ENCODE measurements at regions not wholly inside any gene's neighbourhood (a gene's known extent, or its start where the extent isn't known, plus 50 kb on each side); places are given as distances from the start of the nearest gene placed in this dataset.
A peak's percentile ranks its signal among the peaks of the same experiment; 100 is the strongest.
"Not testable (repeated sequence)": the region's sequence is repeated elsewhere in the genome, so short reads cannot be mapped to it uniquely, and the experiment has no call there.

DNA sequence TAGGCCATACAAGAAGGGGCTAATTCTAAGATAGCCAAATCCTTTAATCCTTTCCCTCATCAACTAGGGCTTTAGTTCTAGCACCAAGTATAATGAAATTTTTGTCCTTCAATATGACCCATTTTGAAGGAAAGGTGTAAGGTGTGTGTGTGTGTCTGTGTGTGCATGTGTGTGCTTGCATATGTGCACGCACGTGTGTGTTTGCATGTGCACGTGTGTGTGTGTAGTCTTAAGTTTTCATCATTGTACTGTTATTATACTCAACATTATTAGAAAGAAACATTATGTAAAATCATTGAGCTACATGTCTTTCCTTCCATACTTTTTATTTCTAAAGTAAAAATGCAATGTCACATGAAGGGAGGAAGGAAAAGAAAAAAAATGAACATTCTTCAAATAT is 547.7 kb downstream of the FAM181B start:
- no peak overlapping the region for H3K4me3 ChIP-seq (ENCODE audit: insufficient read length, low read depth)
- no peaks in the 10 kb centered on the region for H3K36me3 ChIP-seq (ENCODE audit: insufficient read depth, insufficient read length, low read length)
- no peaks in the 10 kb centered on the region for H3K27me3 ChIP-seq (ENCODE audit: insufficient read depth, insufficient read length)
- no peaks in the 10 kb centered on the region for H3K9me3 ChIP-seq (ENCODE audit: insufficient read depth, low read length)
- no peak overlapping the region for H3K9ac ChIP-seq (ENCODE audit: insufficient read length, low read depth)
- no peak for DNase-seq (ENCODE audit: low read depth, low spot score)
- no peak for TF ChIP-seq SUZ12 (IDR thresholded peaks at IDR 0.05; ENCODE audit: extremely low read depth, insufficient read depth, insufficient read length)
- TF ChIP-seq YY1 (IDR thresholded peaks at IDR 0.05; ENCODE audit: insufficient read depth, insufficient read length) = no peak
- TF ChIP-seq ZNF274 (IDR thresholded peaks at IDR 0.05; ENCODE audit: low read depth, low read length) = no peak
- H3K4me1 ChIP-seq (ENCODE audit: insufficient read depth, insufficient read length) = no peaks in the 10 kb centered on the region

DNA sequence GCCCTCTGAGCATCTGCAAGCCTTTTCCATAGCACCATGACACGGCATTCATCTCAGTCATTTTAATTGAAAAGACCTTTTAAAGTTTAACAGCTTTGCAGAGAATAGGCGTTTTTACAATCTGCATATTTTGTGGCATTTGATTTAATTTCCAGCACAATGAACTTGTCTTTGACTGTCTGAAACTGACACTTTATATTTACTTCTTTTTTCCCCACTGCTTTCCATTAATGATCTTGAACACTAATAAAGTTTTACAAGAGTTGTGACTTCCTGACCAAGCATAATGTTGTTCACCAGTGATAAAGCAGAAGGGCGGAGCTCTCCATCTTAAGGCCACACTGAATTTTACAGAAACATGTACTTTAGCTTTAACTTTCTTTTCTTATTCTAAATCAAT is 548.7 kb downstream of the FAM181B start:
- Histone ChIP-seq H3K27me3 (ENCODE audit: insufficient read depth, insufficient read length) (no peaks in the 10 kb centered on the region), H3K9me3 (ENCODE audit: insufficient read depth, low read length) (no peaks in the 10 kb centered on the region), H3K9ac (ENCODE audit: insufficient read length, low read depth) (no peak overlapping the region), H3K36me3 (ENCODE audit: insufficient read depth, insufficient read length, low read length) (no peaks in the 10 kb centered on the region), H3K4me1 (ENCODE audit: insufficient read depth, insufficient read length) (no peaks in the 10 kb centered on the region), H3K4me3 (ENCODE audit: insufficient read length, low read depth) (no peak overlapping the region)
- TF ChIP-seq SUZ12 (IDR thresholded peaks at IDR 0.05; ENCODE audit: extremely low read depth, insufficient read depth, insufficient read length) (no peak), YY1 (IDR thresholded peaks at IDR 0.05; ENCODE audit: insufficient read depth, insufficient read length) (no peak)
- no peak for DNase-seq (ENCODE audit: low read depth, low spot score)

DNA sequence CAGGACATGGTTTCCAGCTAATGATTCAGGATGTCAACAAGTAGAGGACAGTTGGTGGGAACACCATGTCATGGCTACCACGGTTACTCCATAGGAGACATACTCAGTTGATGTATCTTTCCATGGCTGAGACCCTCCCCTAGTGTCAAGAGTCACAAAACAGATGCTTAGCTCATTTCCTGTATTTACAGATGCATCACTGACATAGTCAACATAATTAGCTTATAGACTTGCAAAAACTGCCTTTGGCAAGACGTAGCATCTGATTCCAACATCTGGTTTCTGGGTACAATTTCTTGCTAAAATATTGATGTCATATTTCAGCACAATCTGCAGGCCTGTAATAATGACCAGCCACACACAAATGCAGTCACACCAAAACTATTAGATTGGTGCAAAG is 550.3 kb downstream of the FAM181B start:
- Histone ChIP-seq H3K27me3 (ENCODE audit: insufficient read depth, insufficient read length) (no peaks in the 10 kb centered on the region), H3K9me3 (ENCODE audit: insufficient read depth, low read length) (no peaks in the 10 kb centered on the region), H3K4me1 (ENCODE audit: insufficient read depth, insufficient read length) (no peaks in the 10 kb centered on the region), H3K9ac (ENCODE audit: insufficient read length, low read depth) (no peak overlapping the region), H3K4me3 (ENCODE audit: insufficient read length, low read depth) (no peak overlapping the region), H3K36me3 (ENCODE audit: insufficient read depth, insufficient read length, low read length) (no peaks in the 10 kb centered on the region)
- no peak for DNase-seq (ENCODE audit: low read depth, low spot score)
- TF ChIP-seq ZNF274 (IDR thresholded peaks at IDR 0.05; ENCODE audit: low read depth, low read length) (no peak), SUZ12 (IDR thresholded peaks at IDR 0.05; ENCODE audit: extremely low read depth, insufficient read depth, insufficient read length) (no peak), YY1 (IDR thresholded peaks at IDR 0.05; ENCODE audit: insufficient read depth, insufficient read length) (no peak)

DNA sequence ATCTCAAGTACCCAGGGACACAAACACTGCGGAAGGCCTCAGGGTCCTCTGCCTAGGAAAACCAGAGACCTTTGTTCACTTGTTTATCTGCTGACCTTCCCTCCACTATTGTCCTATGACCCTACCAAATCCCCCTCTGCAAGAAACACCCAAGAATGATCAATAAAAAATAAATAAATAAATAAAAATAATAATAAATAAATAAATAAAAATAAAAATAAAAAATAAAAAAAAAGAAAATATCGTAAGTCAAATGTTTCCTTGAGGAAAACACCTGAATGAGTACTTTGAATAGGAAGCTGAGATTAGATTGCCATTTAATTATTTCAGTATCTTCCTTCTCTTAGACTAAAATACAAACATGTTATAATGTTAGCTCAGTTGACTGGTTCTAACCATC is 551.0 kb downstream of the FAM181B start:
- H3K27me3 ChIP-seq (ENCODE audit: insufficient read depth, insufficient read length); DNase-seq (ENCODE audit: low read depth, low spot score); H3K9ac ChIP-seq (ENCODE audit: insufficient read length, low read depth); H3K9me3 ChIP-seq (ENCODE audit: insufficient read depth, low read length); H3K36me3 ChIP-seq (ENCODE audit: insufficient read depth, insufficient read length, low read length); H3K4me3 ChIP-seq (ENCODE audit: insufficient read length, low read depth); H3K4me1 ChIP-seq (ENCODE audit: insufficient read depth, insufficient read length): not testable (repeated sequence)

DNA sequence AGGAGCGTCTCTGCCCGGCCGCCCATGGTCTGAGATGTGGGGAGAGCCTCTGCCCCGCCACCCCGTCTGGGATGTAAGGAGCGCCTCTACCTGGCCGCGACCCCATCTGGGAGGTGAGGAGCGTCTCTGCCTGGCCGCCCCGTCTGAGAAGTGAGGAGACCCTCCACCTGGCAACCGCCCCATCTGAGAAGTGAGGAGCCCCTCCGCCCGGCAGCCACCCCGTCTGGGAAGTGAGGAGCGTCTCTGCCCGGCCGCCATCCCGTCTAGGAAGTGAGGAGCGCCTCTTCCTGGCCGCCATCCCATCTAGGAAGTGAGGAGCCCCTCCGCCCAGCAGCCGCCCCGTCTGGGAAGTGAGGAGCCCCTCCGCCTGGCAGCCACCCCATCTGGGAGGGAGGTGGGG is 551.9 kb downstream of the FAM181B start:
- not testable (repeated sequence) for H3K36me3 ChIP-seq (ENCODE audit: insufficient read depth, insufficient read length, low read length); H3K4me1 ChIP-seq (ENCODE audit: insufficient read depth, insufficient read length); H3K9ac ChIP-seq (ENCODE audit: insufficient read length, low read depth); H3K9me3 ChIP-seq (ENCODE audit: insufficient read depth, low read length); H3K27me3 ChIP-seq (ENCODE audit: insufficient read depth, insufficient read length); DNase-seq (ENCODE audit: low read depth, low spot score); H3K4me3 ChIP-seq (ENCODE audit: insufficient read length, low read depth)

DNA sequence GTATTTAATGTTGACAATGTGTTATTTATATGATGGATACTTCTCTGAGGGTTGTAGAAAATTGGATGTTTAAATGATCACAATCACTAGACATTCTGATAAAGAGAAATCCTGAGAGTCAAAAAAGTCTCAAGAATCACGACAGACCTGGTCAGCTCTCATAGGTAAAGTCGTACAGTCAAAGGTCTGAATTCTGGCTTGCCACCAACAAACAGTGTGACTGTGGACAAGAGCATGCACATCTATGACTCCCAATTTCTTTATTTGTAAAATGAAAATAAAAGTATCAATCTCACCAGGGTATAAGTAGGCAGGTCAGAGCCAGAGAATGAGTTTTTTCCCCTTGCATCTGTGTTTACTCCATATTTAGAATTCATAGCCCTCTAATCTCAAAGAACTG is 556.7 kb downstream of the FAM181B start:
- H3K36me3 ChIP-seq (ENCODE audit: insufficient read depth, insufficient read length, low read length) = no peaks in the 10 kb centered on the region
- H3K27me3 ChIP-seq (ENCODE audit: insufficient read depth, insufficient read length) = no peaks in the 10 kb centered on the region
- H3K4me3 ChIP-seq (ENCODE audit: insufficient read length, low read depth) = no peak overlapping the region
- TF ChIP-seq ZNF274 (IDR thresholded peaks at IDR 0.05; ENCODE audit: low read depth, low read length) (no peak), SUZ12 (IDR thresholded peaks at IDR 0.05; ENCODE audit: extremely low read depth, insufficient read depth, insufficient read length) (no peak), YY1 (IDR thresholded peaks at IDR 0.05; ENCODE audit: insufficient read depth, insufficient read length) (no peak)
- no peak overlapping the region for H3K9ac ChIP-seq (ENCODE audit: insufficient read length, low read depth)
- no peaks in the 10 kb centered on the region for H3K4me1 ChIP-seq (ENCODE audit: insufficient read depth, insufficient read length)
- H3K9me3 ChIP-seq (ENCODE audit: insufficient read depth, low read length) = no peaks in the 10 kb centered on the region
- DNase-seq (ENCODE audit: low read depth, low spot score) = no peak

DNA sequence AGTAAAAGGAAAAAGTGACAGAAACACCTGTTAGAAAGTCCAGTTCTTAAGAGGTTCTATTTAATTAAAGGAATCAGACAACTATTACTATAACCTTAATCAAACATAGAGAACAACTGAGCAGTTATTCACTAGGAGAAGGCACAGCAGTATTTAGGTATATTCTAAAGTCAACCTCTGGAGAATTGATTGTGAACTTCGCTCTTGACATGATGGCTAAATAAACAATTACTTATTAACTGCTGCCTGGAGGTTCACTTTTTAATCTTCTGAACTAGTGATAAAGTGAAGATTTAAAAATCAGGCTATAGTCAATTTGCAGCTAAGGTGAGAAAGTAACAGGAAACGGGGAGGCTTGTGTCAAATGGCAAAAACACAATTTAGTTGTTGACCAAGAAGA is 557.3 kb downstream of the FAM181B start:
- H3K4me3 ChIP-seq (ENCODE audit: insufficient read length, low read depth) = no peak overlapping the region
- TF ChIP-seq SUZ12 (IDR thresholded peaks at IDR 0.05; ENCODE audit: extremely low read depth, insufficient read depth, insufficient read length) (no peak), ZNF274 (IDR thresholded peaks at IDR 0.05; ENCODE audit: low read depth, low read length) (no peak), YY1 (IDR thresholded peaks at IDR 0.05; ENCODE audit: insufficient read depth, insufficient read length) (no peak)

DNA sequence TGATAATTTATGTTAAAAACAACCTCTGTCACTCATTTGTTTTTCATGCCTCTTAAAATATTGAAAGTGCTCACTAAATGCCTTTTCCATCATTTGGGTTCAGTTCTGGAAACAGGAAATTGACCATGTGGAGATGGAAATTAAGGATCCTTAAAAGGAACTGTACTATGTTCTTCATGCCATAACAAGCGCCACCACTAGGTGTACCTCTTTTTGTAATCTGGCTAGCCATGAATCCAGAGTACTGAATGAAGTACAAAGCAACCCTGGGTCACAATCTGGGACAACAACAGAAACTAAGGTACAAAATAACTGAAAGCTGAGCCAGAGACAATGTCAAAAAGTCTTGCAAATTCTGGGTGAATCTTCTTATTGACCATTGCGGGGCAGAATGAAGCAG is 559.1 kb downstream of the FAM181B start:
- Histone ChIP-seq H3K36me3 (ENCODE audit: insufficient read depth, insufficient read length, low read length) (no peaks in the 10 kb centered on the region), H3K9me3 (ENCODE audit: insufficient read depth, low read length) (no peaks in the 10 kb centered on the region), H3K27me3 (ENCODE audit: insufficient read depth, insufficient read length) (no peaks in the 10 kb centered on the region), H3K9ac (ENCODE audit: insufficient read length, low read depth) (no peak overlapping the region), H3K4me3 (ENCODE audit: insufficient read length, low read depth) (no peak overlapping the region), H3K4me1 (ENCODE audit: insufficient read depth, insufficient read length) (no peaks in the 10 kb centered on the region)
- no peak for TF ChIP-seq ZNF274 (IDR thresholded peaks at IDR 0.05; ENCODE audit: low read depth, low read length)
- peak; percentile 8 for DNase-seq (ENCODE audit: low read depth, low spot score)

More for the DNA sequence above, 557.3 kb downstream of the FAM181B start:
- Histone ChIP-seq H3K4me1 (ENCODE audit: insufficient read depth, insufficient read length) (no peaks in the 10 kb centered on the region), H3K9me3 (ENCODE audit: insufficient read depth, low read length) (no peaks in the 10 kb centered on the region), H3K36me3 (ENCODE audit: insufficient read depth, insufficient read length, low read length) (no peaks in the 10 kb centered on the region), H3K27me3 (ENCODE audit: insufficient read depth, insufficient read length) (no peaks in the 10 kb centered on the region), H3K9ac (ENCODE audit: insufficient read length, low read depth) (no peak overlapping the region)
- DNase-seq (ENCODE audit: low read depth, low spot score) = no peak
